GM12891 (cell line): ENCODE measurements at regions not wholly inside any gene's neighbourhood (a gene's known extent, or its start where the extent isn't known, plus 50 kb on each side); places are given as distances from the start of the nearest gene placed in this dataset.

ENCODE experiments used
- DNase-seq: peaks from one replicate; pipeline ENCODE4 v3.0.0; 2011; ENCODE audit warnings: low spot score; ENCODE audit not compliant: insufficient read length
- FAIRE-seq: peaks from 2 replicates; lab custom pipeline; 2011; peaks lifted over from hg19 to GRCh38; lab: Jason Lieb, UNC
- PAX5 ChIP-seq: IDR thresholded peaks from 2 replicates; pipeline ENCODE4 v1.6.1; 2011; ENCODE audit warnings: low read length, moderate library complexity, mild to moderate bottlenecking; ENCODE audit not compliant: insufficient read depth, severe bottlenecking
- POLR2A ChIP-seq: IDR thresholded peaks from 2 replicates; pipeline ENCODE4 v1.6.1; 2011; ENCODE audit warnings: low read depth, low read length, control low read depth
- POLR2AphosphoS5 ChIP-seq: IDR thresholded peaks from 2 replicates; pipeline ENCODE4 v1.6.1; 2011; ENCODE audit warnings: low read depth, low read length, control low read depth
- POU2F2 ChIP-seq: IDR thresholded peaks from 2 replicates; pipeline ENCODE4 v1.6.1; 2011; ENCODE audit warnings: low read depth, mild to moderate bottlenecking, control low read depth, low read length, moderate library complexity
- SPI1 ChIP-seq: IDR thresholded peaks from 2 replicates; pipeline ENCODE4 v1.6.1; 2011; ENCODE audit warnings: low read depth, low read length, control low read depth
- TAF1 ChIP-seq: IDR thresholded peaks from 2 replicates; pipeline ENCODE4 v1.6.1; 2011; ENCODE audit warnings: low read depth, low read length, control low read depth

- TF ChIP-seq POU2F2 (no peak), POLR2A (no peak), TAF1 (no peak), POLR2AphosphoS5 (no peak), SPI1 (no peak), PAX5 (no peak)
- no peak for DNase-seq
- no peak for FAIRE-seq
Measured at GRCh38 chr9:8106362-8106761, 306.8 kb upstream of the DMAC1 start.

GRCh38 chr9:8101607-8102006 lies 302.0 kb upstream of the DMAC1 start:
- DNase-seq (no peak), FAIRE-seq (no peak)
- no peak for TF ChIP-seq POLR2A
- TF ChIP-seq PAX5, result no peak
- TF ChIP-seq POU2F2, result no peak
- TF ChIP-seq TAF1, result no peak
- no peak for TF ChIP-seq POLR2AphosphoS5

- DNase-seq (no peak), FAIRE-seq (no peak)
Measured at GRCh38 chr9:8096091-8096490, 296.5 kb upstream of the DMAC1 start.

GRCh38 chr9:8095672-8096086 lies 296.1 kb upstream of the DMAC1 start:
- DNase-seq (no peak), FAIRE-seq (no peak)
- no peak for TF ChIP-seq POLR2A
- TF ChIP-seq TAF1, result no peak
- no peak for TF ChIP-seq SPI1
- no peak for TF ChIP-seq PAX5
- TF ChIP-seq POU2F2, result no peak
- no peak for TF ChIP-seq POLR2AphosphoS5

More at GRCh38 chr9:8096091-8096490, 296.5 kb upstream of the DMAC1 start:
- TF ChIP-seq POLR2A (no peak), TAF1 (no peak), PAX5 (no peak), SPI1 (no peak), POLR2AphosphoS5 (no peak), POU2F2 (no peak)

GRCh38 chr9:8088477-8088876 lies 288.9 kb upstream of the DMAC1 start:
- FAIRE-seq (no peak), DNase-seq (no peak)
- no peak for TF ChIP-seq POU2F2
- TF ChIP-seq PAX5, result no peak
- no peak for TF ChIP-seq POLR2A
- no peak for TF ChIP-seq POLR2AphosphoS5
- TF ChIP-seq SPI1, result no peak
- TF ChIP-seq TAF1, result no peak

GRCh38 chr9:8085986-8086385 lies 286.4 kb upstream of the DMAC1 start:
- no peak for FAIRE-seq
- no peak for DNase-seq
- TF ChIP-seq POLR2A, result no peak
- TF ChIP-seq TAF1, result no peak

- no peak for FAIRE-seq
- DNase-seq, result no peak
- TF ChIP-seq PAX5 (no peak), POLR2A (no peak), POU2F2 (no peak), SPI1 (no peak), TAF1 (no peak), POLR2AphosphoS5 (no peak)
Measured at GRCh38 chr9:8078641-8079140, 279.1 kb upstream of the DMAC1 start.

GRCh38 chr9:8074713-8075286 lies 275.2 kb upstream of the DMAC1 start:
- TF ChIP-seq SPI1, result no peak
- no peak for TF ChIP-seq POLR2A
- no peak for TF ChIP-seq POLR2AphosphoS5
- TF ChIP-seq TAF1, result no peak
- no peak for TF ChIP-seq PAX5
- TF ChIP-seq POU2F2, result no peak
- FAIRE-seq (no peak), DNase-seq (no peak)

GRCh38 chr9:8071445-8071798 lies 271.8 kb upstream of the DMAC1 start:
- FAIRE-seq, result no peak
- TF ChIP-seq POLR2AphosphoS5, result no peak
- no peak for TF ChIP-seq SPI1
- TF ChIP-seq TAF1, result no peak
- TF ChIP-seq POU2F2, result no peak
- no peak for TF ChIP-seq POLR2A
- TF ChIP-seq PAX5, result no peak
- no peak for DNase-seq

GRCh38 chr9:8070779-8071444 lies 271.3 kb upstream of the DMAC1 start:
- no peak for DNase-seq
- TF ChIP-seq TAF1 (no peak), POLR2A (no peak), POLR2AphosphoS5 (no peak), SPI1 (no peak), POU2F2 (no peak)
- no peak for FAIRE-seq
